ENCODE measurements at regions not wholly inside any gene's neighbourhood (a gene's known extent, or its start where the extent isn't known, plus 50 kb on each side); places are given as distances from the start of the nearest gene placed in this dataset.

DNA sequence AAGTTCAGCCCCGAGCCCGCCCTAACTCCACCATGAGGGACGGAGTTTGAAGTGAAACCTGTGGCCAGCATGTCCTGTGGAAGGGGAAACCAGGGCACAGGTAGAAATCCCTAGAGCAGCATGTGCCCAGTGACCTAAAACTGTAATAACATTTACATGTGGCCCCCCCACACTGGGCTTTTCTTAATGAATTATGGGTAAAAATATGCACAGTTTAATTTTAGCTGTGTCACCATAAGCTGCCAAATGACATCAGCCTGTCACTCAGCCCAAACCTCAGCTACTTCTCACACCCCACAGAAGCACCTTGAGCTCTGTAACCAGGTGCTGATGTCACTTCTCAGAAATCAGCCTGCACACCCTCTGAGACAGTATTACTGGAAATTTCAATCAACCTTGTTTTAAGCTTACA is 50.0 kb upstream of the SLC19A1 start:
- DNase-seq, result peak; percentile 9

DNA sequence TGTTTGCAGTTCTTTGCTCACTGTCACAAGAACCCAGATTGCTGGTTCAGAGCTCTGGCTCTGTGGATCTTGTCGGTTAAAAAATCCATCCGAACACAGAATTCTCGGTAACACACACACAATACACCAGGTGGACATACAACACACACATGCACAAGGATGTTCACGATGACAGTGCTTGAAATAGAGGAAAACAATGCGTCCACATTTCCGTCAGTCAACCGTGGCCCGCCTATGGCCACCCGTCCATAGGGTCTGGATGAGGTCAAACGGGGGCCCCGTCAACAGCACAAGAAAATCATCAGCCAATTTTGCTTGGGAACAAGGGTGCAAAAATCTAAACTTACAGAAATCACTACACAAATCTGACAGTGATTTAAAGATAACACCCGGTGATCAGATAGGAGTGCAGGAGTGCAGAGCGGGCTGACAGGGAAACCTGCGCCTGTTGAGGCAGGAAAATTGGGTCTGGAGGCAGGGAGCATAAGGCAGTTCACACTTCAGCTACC is 50.4 kb upstream of the SLC19A1 start:
- no peak for DNase-seq

DNA sequence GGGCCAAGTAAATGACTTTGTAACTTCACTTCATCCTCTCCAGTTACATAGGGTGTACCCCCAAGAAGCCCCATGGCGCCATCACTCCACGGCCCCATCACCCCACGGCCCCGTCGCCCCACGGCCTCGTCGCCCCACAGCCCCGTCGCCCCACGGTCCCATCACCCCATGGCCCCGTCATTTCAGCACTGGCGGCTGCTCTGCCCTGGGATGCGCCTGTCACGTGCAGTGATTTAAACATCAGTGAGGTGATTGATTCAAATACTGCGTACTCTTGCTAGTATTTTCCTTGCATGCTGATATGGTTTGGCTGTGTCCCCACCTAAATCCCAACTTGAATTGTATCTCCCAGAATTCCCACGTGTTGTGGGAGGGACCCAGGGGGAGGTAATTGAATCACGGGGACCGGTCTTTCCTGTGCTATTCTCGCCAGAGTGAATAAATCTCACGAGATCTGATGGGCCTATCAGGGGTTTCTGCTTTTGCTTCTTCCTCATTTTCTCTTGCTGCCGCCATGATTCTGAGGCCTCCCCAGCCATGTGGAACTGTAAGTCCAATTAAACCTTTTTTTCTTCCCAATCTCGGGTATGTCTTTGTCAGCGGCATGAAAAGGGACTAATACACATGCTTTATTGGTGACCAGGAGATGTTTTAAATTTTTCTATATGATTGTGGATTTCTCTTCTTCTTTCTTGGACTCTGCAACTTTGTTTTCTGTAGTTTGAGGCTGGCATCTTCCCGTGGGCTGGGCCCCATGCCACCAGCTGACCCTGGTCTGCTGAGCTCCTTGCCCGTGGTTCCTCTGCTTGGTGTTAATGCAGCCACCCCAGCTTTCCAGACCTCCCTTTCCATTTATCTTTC is 50.1 kb upstream of the PCBP3 start:
- DNase-seq, result no peak

Data from suppressor macrophage treated with lipopolysaccharide for 4 hours (primary cell).